GM23338 (cell line): ENCODE measurements at regions not wholly inside any gene's neighbourhood (a gene's known extent, or its start where the extent isn't known, plus 50 kb on each side); places are given as distances from the start of the nearest gene placed in this dataset.

Experiments used
- CREB1 ChIP-seq: fragments of 250-450 bp; sonication (Bioruptor Pico); IDR thresholded peaks from 2 replicates; pipeline ENCODE4 v1.5.0; 2020; ENCODE audit warnings: low read depth, mild to moderate bottlenecking, moderate library complexity
- CTCF ChIP-seq, 2 experiments: fragments of 200-600 bp in 1 of 2; sonication (generic) in 1 of 2; conservative IDR thresholded peaks; 2 replicates each; pipeline versions ENCODE4 v1.5.1 to v1.6.1; 2016 to 2017; ENCODE audit warnings: antibody characterized with exemption in 2 of 2, low read depth in 2 of 2, mild to moderate bottlenecking in 2 of 2, moderate library complexity in 1 of 2
- JUNB ChIP-seq: IDR thresholded peaks from one replicate; pipeline ENCODE4 v1.6.1; 2016; ENCODE audit warnings: antibody characterized with exemption; ENCODE audit not compliant: unreplicated experiment
- REST ChIP-seq: IDR thresholded peaks from one replicate; pipeline ENCODE4 v1.6.1; 2018; ENCODE audit warnings: antibody characterized with exemption; ENCODE audit not compliant: unreplicated experiment
- ZNF331 ChIP-seq: fragments of 250-450 bp; sonication (Bioruptor Pico); IDR thresholded peaks from 2 replicates; pipeline ENCODE4 v1.5.0; 2020; ENCODE audit warnings: low read depth, mild to moderate bottlenecking, moderate library complexity
- ZNF462 ChIP-seq: fragments of 250-450 bp; sonication (Bioruptor Pico); IDR thresholded peaks from 2 replicates; pipeline ENCODE4 v1.5.0; 2020; ENCODE audit warnings: mild to moderate bottlenecking, moderate library complexity
- TF ChIP-seq, protein P1 (sequence below): IDR thresholded peaks from 2 replicates; pipeline ENCODE4 v1.6.1; 2016; ENCODE audit warnings: antibody characterized with exemption

DNA sequence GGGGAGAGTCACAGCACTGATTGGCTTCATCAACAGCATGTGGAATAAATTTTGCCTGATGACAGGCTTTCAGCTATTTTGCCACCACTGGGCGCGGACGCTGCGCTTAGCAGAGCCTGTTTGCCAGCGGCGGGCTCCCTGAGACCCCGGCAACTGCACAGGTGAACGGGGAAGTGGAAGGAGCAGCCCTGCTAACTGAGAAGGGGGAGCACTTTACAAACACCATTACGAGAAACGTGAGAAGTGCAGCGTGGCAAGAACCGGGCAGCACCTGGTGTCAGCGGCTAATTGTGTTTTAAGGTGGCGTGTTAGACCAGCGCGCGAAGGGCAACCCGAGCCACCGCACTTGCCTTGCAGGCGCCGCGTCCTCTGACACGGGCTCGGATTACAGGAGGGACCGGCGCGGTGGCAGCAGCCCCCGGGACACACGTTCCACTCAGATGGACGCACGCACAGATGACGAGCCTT is 307.8 kb upstream of the ARRDC4 start (continued):
- no peak for TF ChIP-seq ZNF462 (CRISPR knock-in tag)
- no peak for TF ChIP-seq ZNF331 (CRISPR knock-in tag)
- TF ChIP-seq CREB1 (CRISPR knock-in tag), result no peak
- TF ChIP-seq, protein P1, sequence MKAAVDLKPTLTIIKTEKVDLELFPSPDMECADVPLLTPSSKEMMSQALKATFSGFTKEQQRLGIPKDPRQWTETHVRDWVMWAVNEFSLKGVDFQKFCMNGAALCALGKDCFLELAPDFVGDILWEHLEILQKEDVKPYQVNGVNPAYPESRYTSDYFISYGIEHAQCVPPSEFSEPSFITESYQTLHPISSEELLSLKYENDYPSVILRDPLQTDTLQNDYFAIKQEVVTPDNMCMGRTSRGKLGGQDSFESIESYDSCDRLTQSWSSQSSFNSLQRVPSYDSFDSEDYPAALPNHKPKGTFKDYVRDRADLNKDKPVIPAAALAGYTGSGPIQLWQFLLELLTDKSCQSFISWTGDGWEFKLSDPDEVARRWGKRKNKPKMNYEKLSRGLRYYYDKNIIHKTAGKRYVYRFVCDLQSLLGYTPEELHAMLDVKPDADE, result no peak
- TF ChIP-seq CTCF (conservative IDR thresholded peaks at IDR 0.05; ENCODE audit: low read depth in 2 of 2), result no peak
- TF ChIP-seq REST, result no peak
- TF ChIP-seq JUNB, result no peak
